ENCODE measurements at regions not wholly inside any gene's neighbourhood (a gene's known extent, or its start where the extent isn't known, plus 50 kb on each side); places are given as distances from the start of the nearest gene placed in this dataset.

DNA sequence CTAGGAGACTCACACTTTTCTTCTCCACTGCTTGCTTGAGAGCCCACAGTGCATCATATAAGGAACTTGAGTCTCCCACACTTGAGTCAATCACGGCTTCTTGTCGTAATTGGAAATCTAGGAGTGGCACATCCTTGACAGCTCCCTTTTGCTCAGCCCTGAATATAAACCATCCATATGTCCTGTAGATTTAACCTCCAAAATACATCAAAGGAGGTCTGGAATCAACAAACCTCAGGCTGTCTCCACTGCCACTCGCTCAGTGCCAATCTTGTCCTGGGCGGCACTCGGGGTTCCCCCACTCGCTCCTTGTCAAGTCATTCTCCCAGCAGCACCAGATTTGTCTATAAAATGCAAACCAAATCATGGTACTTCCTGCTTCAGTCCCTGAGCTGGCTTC lies 84.4 kb upstream of the UQCRFS1 start:
- no peak overlapping the region for H3K4me3 ChIP-seq (ENCODE audit: low read length)
- DNase-seq (ENCODE audit: low read depth), result no peak
- TF ChIP-seq, protein P1, sequence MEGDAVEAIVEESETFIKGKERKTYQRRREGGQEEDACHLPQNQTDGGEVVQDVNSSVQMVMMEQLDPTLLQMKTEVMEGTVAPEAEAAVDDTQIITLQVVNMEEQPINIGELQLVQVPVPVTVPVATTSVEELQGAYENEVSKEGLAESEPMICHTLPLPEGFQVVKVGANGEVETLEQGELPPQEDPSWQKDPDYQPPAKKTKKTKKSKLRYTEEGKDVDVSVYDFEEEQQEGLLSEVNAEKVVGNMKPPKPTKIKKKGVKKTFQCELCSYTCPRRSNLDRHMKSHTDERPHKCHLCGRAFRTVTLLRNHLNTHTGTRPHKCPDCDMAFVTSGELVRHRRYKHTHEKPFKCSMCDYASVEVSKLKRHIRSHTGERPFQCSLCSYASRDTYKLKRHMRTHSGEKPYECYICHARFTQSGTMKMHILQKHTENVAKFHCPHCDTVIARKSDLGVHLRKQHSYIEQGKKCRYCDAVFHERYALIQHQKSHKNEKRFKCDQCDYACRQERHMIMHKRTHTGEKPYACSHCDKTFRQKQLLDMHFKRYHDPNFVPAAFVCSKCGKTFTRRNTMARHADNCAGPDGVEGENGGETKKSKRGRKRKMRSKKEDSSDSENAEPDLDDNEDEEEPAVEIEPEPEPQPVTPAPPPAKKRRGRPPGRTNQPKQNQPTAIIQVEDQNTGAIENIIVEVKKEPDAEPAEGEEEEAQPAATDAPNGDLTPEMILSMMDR (IDR thresholded peaks at IDR 0.05; ENCODE audit: insufficient read depth, low read depth, low read length, missing control alignments), result no peak

DNA sequence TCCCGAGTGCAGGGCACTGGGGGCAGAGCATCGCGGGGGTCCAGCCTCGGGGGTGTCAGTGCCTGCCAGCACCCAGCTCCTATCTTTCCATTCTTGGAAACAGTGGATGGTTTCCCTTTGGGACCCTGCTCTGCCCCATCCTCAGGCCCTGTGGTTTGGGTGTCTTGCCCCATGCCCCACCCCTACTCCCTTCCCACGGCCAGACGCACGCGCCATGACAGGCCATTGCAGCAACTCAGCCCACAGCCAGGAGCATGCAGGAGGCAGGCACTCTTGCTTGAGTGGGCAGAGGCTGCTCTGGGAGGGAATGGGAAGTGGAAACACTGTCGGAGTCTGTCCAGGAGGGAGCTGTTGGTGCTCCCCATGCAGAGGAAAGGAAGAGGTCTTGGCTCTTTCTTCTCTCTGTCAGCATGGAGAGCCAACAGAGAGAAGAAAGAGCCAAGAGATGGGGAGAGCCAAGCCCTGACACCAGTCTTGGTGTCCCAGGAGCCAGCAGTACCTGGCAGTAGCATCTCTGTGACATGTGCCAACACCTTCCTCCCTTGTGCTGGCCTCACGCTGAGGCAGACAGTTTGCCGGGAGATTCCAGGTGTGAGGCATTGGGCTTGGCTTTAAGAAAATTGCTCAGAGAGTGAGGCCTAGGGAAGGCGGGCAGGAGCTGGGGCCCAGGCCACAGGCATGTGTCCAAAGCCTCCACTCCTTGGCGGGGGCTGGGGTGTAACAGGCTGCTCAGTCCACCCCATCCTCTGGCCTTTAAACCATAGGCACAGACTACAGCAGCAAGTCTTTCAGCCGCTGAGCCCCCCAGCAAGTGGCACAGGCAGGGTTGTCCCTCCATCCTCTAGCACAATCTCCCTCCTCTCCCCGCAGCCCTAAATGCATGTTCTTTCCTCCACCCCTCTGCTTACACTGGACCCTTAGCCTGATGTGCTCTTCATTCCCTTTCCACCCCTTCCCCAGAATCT lies 86.7 kb upstream of the UQCRFS1 start:
- H3K4me3 ChIP-seq (ENCODE audit: low read length), result no peak overlapping the region
- DNase-seq (ENCODE audit: low read depth), result no peak
- TF ChIP-seq, protein P1 (IDR thresholded peaks at IDR 0.05; ENCODE audit: insufficient read depth, low read depth, low read length, missing control alignments), result no peak

DNA sequence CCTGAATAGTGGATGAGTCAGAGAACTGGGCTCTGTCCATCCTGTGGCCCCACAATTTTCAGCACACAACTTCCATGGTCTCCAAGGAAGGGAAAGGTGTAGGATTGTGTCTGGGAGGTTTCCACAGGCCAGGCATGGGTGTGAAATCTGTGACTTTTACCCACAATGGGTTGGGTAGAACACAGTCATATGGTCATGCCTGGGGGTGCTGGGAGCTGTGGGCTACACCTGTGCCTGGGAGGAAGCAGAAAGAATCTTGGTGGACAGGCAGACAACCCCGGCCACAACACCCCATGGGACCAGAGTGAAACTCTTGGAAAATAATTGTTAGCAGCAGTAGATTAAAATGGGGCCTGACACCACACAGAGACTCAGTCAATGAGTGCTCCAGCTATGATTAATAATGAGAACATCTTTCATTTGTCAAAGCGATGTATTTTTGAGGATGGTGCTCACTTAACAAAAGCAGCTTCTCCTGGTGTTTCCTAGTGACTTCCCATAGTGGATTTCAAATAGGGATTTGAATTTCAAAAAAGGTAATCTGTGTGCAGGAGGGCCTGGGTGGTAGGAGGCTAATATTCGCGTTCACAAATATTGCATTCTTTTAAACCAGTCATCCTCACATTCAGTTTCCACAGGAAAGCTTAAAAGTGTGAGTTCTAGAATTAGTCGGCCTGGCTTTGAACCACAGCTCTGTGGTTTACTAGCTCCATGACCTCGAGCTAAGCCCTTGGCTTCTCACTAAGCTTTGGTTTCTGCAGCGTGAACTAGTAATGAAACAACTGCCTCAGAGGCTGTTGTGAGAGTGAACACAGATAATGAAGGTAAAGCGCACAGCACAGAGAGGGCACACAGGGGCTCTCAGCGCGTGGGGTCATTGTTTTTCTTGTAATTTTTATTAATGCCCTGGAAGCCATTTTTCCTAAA lies 89.3 kb upstream of the UQCRFS1 start:
- DNase-seq (ENCODE audit: low read depth), result no peak
- TF ChIP-seq, protein P1 (IDR thresholded peaks at IDR 0.05; ENCODE audit: insufficient read depth, low read depth, low read length, missing control alignments), result no peak
- no peak overlapping the region for H3K4me3 ChIP-seq (ENCODE audit: low read length)

DNA sequence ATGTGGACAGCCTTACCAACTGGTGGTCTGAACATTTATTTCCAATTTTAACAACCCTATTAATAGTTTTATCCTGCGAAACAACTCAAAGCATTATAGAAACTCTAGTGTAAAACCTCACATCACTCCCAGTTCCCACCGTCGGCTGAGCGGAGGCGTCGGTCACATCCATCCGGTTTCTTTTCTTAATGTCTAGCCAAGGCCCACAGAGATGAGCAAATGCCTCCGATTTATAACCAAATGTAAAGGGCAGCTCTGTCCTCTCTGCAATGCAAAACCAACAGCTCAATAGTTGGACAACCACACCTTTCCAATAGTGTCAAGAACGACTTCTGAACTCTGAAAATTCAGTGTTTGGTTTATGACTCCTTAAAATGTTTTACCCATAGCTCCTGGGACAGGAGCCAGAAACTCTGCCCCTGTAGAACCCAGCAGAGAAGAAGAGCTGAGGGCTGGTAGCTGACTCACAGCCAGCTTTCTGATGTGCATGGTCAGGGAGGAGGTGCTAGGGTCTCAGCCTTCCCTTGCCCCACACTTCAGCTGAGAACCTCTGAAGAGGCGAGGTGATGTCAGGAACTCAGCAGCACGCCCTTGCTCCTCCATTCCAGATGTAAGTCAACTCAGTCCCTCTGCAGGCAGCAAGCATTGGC lies 90.2 kb upstream of the UQCRFS1 start:
- H3K4me3 ChIP-seq (ENCODE audit: low read length), result no peak overlapping the region
- no peak for DNase-seq (ENCODE audit: low read depth)
- TF ChIP-seq, protein P1 (IDR thresholded peaks at IDR 0.05; ENCODE audit: insufficient read depth, low read depth, low read length, missing control alignments), result no peak

DNA sequence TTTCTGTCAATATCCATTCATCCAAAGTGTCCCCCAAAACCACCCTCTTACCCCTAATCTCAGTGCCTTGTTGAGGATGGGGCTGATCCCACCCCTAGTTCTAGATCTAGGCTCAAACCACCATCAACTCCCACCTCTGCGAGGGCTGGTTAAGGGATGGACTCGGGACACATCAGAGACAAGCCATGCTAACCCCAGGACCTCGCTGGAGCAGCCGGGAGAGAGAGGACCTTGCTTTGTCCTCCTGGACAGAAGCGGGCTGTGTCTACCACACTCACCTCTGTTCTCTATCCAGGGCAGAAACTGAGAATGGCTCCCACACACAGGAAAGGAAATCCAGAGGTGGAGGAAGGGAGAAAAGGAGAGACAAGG lies 90.8 kb upstream of the UQCRFS1 start:
- H3K4me3 ChIP-seq (ENCODE audit: low read length), result no peak overlapping the region
- TF ChIP-seq, protein P1 (IDR thresholded peaks at IDR 0.05; ENCODE audit: insufficient read depth, low read depth, low read length, missing control alignments), result no peak
- DNase-seq (ENCODE audit: low read depth), result no peak

DNA sequence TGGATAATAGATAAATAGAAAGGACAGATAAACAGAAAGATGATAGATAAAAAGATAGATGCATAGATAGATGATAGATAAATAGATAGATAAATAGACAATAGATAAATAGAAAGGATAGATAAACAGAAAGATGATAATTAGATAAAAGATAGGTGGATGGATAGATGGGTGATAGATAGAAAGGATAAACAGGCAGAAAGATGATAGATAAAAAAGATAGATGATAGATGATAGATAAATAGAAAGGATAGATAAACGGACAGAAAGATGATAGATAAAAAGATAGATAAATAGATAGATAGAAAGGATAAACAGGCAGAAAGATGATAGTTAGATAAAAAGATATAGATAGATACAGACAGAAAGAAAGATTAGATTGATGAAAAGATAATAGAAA lies 92.3 kb upstream of the UQCRFS1 start:
- H3K4me3 ChIP-seq (ENCODE audit: low read length), result no peak overlapping the region
- TF ChIP-seq, protein P1 (IDR thresholded peaks at IDR 0.05; ENCODE audit: insufficient read depth, low read depth, low read length, missing control alignments), result no peak
- DNase-seq (ENCODE audit: low read depth), result no peak

Data from epithelial cell of esophagus (primary cell).